ENCODE measurements at regions not wholly inside any gene's neighbourhood (a gene's known extent, or its start where the extent isn't known, plus 50 kb on each side); places are given as distances from the start of the nearest gene placed in this dataset.

DNA sequence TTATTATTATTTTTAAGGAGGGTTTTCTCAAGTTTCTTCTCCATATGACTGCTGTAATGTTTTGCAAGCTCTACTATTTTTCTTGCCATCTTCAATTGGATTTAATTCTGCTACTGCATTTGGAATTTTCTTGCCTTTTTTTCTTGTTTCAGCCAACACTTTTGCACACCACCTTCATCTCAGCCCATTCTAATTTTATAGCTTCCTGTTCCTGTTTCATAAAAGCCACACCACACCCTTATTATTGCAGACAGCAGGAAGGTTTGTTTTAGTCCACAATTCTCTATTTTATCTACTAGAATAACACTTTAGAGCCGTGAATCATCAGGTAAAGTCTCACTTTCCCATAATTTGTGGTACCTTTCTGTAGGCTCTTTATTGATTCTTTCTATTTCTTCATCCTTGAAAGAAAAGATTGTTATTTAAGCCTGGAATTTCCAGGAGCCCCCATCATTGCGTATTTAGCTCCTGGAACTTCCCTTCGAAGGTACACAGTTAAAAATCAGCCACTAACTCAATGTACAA lies 209.3 kb upstream of the TBX20 start:
- in situ Hi-C loops (cut with MboI; ENCODE audit: low sequenced_read_pairs) = no loop called here
- H4K91ac ChIP-seq (ENCODE audit: insufficient read depth, low read depth, low read length) = no peak overlapping the region
- H3K9me1 ChIP-seq (ENCODE audit: insufficient read depth, low read length) = no peaks in the 10 kb centered on the region
- no peaks in the 10 kb centered on the region for H4K20me1 ChIP-seq (ENCODE audit: insufficient read depth, low read length)
- H2BK5ac ChIP-seq (ENCODE audit: low read depth, low read length, poor library complexity, severe bottlenecking) = no peak overlapping the region
- H2AFZ ChIP-seq (replicated peaks; ENCODE audit: low read length, poor library complexity) = no peak overlapping the region
- no peak overlapping the region for H3K14ac ChIP-seq (replicated peaks; ENCODE audit: low read depth, low read length)
- TF ChIP-seq MAFK (IDR thresholded peaks at IDR 0.05; ENCODE audit: low read depth, low read length) (no peak), CHD1 (IDR thresholded peaks at IDR 0.05; ENCODE audit: low read depth, low read length) (no peak), BHLHE40 (IDR thresholded peaks at IDR 0.05; ENCODE audit: low read depth, low read length) (no peak), RFX5 (IDR thresholded peaks at IDR 0.05; ENCODE audit: low read depth, low read length) (no peak), RCOR1 (IDR thresholded peaks at IDR 0.05; ENCODE audit: insufficient replicate concordance, low read length) (no peak), MAZ (IDR thresholded peaks at IDR 0.05; ENCODE audit: borderline replicate concordance, low read depth, low read length) (no peak), SMC3 (IDR thresholded peaks at IDR 0.05; ENCODE audit: low read depth, low read length) (no peak), RAD21 (IDR thresholded peaks at IDR 0.05; ENCODE audit: low read length) (no peak), FOS (IDR thresholded peaks at IDR 0.05; ENCODE audit: low read depth, low read length) (no peak), NFE2L2 (IDR thresholded peaks at IDR 0.05; ENCODE audit: low read depth, low read length) (no peak), POLR2A (IDR thresholded peaks at IDR 0.05; ENCODE audit: low read depth, low read length) (no peak), CEBPB (IDR thresholded peaks at IDR 0.05; ENCODE audit: low read depth, low read length) (no peak)
- TF ChIP-seq, protein P1, sequence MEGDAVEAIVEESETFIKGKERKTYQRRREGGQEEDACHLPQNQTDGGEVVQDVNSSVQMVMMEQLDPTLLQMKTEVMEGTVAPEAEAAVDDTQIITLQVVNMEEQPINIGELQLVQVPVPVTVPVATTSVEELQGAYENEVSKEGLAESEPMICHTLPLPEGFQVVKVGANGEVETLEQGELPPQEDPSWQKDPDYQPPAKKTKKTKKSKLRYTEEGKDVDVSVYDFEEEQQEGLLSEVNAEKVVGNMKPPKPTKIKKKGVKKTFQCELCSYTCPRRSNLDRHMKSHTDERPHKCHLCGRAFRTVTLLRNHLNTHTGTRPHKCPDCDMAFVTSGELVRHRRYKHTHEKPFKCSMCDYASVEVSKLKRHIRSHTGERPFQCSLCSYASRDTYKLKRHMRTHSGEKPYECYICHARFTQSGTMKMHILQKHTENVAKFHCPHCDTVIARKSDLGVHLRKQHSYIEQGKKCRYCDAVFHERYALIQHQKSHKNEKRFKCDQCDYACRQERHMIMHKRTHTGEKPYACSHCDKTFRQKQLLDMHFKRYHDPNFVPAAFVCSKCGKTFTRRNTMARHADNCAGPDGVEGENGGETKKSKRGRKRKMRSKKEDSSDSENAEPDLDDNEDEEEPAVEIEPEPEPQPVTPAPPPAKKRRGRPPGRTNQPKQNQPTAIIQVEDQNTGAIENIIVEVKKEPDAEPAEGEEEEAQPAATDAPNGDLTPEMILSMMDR (conservative IDR thresholded peaks at IDR 0.05; ENCODE audit: low read depth, low read length) = no peak
- TF ChIP-seq, protein P2, sequence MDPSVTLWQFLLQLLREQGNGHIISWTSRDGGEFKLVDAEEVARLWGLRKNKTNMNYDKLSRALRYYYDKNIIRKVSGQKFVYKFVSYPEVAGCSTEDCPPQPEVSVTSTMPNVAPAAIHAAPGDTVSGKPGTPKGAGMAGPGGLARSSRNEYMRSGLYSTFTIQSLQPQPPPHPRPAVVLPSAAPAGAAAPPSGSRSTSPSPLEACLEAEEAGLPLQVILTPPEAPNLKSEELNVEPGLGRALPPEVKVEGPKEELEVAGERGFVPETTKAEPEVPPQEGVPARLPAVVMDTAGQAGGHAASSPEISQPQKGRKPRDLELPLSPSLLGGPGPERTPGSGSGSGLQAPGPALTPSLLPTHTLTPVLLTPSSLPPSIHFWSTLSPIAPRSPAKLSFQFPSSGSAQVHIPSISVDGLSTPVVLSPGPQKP (IDR thresholded peaks at IDR 0.05; ENCODE audit: borderline replicate concordance, low read depth, low read length) = no peak
- no peak overlapping the region for H3K4me2 ChIP-seq (ENCODE audit: low read depth, low read length)
- H2BK20ac ChIP-seq (ENCODE audit: low read depth, low read length) = no peak overlapping the region
- ChIA-PET POLR2A (ENCODE audit: unreplicated experiment) (no interaction called here), CTCF (no interaction called here)
- no peak overlapping the region for H2AK5ac ChIP-seq (ENCODE audit: low read depth, low read length)
- peaks cover 1% of the 10 kb centered on the region; the same call in 1 of the 2 replicates for H3K27me3 ChIP-seq (ENCODE audit: control insufficient read depth, insufficient read depth, low read length)
- dilution Hi-C loops (cut with HindIII; ENCODE audit: low sequenced_read_pairs, unreplicated experiment) = no loop called here
- no peak overlapping the region for H3K4me3 ChIP-seq (ENCODE audit: insufficient read depth, low read depth, low read length)
- H3K18ac ChIP-seq (ENCODE audit: low read depth, low read length) = no peak overlapping the region
- no peaks in the 10 kb centered on the region for H3K4me1 ChIP-seq (ENCODE audit: control insufficient read depth, insufficient read depth, low read length)
- BruUV-seq (replicated peaks) = no TSS peak
- H4K5ac ChIP-seq (ENCODE audit: low read depth, low read length) = no peak overlapping the region
- no peak overlapping the region for H3K4ac ChIP-seq (ENCODE audit: low read depth, low read length)
- H3K36me3 ChIP-seq (ENCODE audit: control insufficient read depth, insufficient read depth, low read length) = no peaks in the 10 kb centered on the region
- no peak overlapping the region for H2BK120ac ChIP-seq (ENCODE audit: low read depth, low read length)
- H2AK9ac ChIP-seq (replicated peaks; ENCODE audit: low read depth, low read length, poor library complexity) = no peak overlapping the region
- no peak overlapping the region for H3K9ac ChIP-seq (ENCODE audit: low read depth, low read length)
- no peak overlapping the region for H2BK15ac ChIP-seq (ENCODE audit: low read depth, low read length)
- DNase-seq (no peak), ATAC-seq (ENCODE audit: low read depth) (no peak)
- no peaks in the 10 kb centered on the region for H3K9me3 ChIP-seq (ENCODE audit: control insufficient read depth, insufficient read depth, low read length)
- H3K23ac ChIP-seq (ENCODE audit: low read depth, low read length) = no peak overlapping the region
- WGBS, 2 experiments (ENCODE audit: extremely low coverage in 2 of 2, insufficient read length in 1 of 2) = no CpG with 5 or more reads among the region's 3 CpGs
- intact Hi-C loops (cut with micrococcal nuclease) = no loop called here
- no peak overlapping the region for H4K8ac ChIP-seq (ENCODE audit: low read depth in 2 of 2, low read length in 2 of 2)
- no peak overlapping the region for H3K27ac ChIP-seq (ENCODE audit: insufficient read depth, low read length)
- H3K56ac ChIP-seq (ENCODE audit: extremely low read depth, insufficient read depth, low read length) = no peak overlapping the region
- no peaks in the 10 kb centered on the region for H3K79me1 ChIP-seq (ENCODE audit: low read depth in 1 of 2, low read length in 2 of 2)

All from IMR-90 (cell line).